Neuron (in vitro differentiated cells): ENCODE measurements at regions not wholly inside any gene's neighbourhood (a gene's known extent, or its start where the extent isn't known, plus 50 kb on each side); places are given as distances from the start of the nearest gene placed in this dataset.

Experiments used
- H2AFZ ChIP-seq: one replicate; pipeline ENCODE4 v1.6.1; 2013; ENCODE audit warnings: low read depth, mild to moderate bottlenecking, inconsistent platforms, low read length, moderate library complexity
- H3K27me3 ChIP-seq: one replicate; pipeline ENCODE4 v1.6.1; 2013; ENCODE audit warnings: low read length; ENCODE audit not compliant: insufficient read depth
- H3K36me3 ChIP-seq: one replicate; pipeline ENCODE4 v1.6.1; 2013; ENCODE audit warnings: low read length; ENCODE audit not compliant: insufficient read depth
- H3K4me1 ChIP-seq: one replicate; pipeline ENCODE4 v1.6.1; 2013; ENCODE audit warnings: low read length; ENCODE audit not compliant: insufficient read depth
- H3K4me3 ChIP-seq: 2 replicates; pipeline ENCODE4 v1.5.1; 2013; ENCODE audit warnings: mild to moderate bottlenecking, low read length, moderate library complexity
- H3K9me3 ChIP-seq: one replicate; pipeline ENCODE4 v1.6.1; 2013; ENCODE audit warnings: low read length

DNA sequence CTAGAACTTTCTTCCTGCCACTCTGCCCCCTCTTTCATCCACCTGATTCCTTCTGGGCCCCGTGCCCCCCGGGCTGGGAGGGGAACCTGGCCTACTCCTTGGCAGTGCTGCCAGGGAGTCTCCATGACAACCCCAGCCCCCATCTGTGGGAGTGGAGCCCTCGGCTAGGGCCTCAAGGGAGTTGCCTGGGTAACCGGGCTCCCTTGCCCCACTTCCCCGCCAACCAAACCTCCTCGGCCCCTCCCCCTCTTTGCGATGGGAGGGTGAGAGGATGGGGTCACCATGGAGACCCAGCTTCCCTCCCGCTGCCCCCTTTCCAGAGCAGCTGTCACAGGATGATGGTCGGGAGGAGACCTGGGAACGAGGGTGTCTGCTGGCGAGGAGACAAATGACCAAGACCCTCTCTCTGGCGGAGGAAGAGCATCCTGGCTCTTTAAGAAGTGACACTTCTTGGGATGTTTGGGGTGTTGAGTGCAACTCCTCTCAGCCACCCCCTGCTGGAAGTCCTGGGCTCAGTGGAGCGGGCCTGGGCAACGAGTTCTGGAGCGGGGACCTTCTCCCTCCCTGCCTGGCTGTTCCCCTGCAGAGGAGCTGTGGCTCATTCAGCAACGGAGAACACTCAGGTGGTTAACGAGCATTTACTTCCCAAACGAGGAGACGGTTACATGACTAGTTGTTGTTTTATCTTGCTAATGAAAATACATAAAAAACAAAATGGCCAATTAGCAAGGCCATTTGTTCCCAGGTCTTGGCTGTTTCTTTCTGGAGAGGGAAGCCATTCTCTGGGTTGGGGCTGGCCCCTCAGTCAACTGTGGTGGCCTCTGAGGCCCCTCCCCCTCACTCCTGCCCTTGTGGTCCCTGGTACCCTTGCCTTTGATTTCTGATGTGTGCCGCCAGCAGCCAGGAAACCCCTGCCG is 82.8 kb downstream of the UBIAD1 start:
- H3K4me3 ChIP-seq, result peak overlapping the region; percentile 14
- no peaks in the 10 kb centered on the region for H3K27me3 ChIP-seq
- H3K4me1 ChIP-seq, result peaks cover 37% of the 10 kb centered on the region
- peak overlapping the region; percentile 11 for H2AFZ ChIP-seq
- H3K36me3 ChIP-seq, result no peaks in the 10 kb centered on the region
- peaks cover 4% of the 10 kb centered on the region for H3K9me3 ChIP-seq

DNA sequence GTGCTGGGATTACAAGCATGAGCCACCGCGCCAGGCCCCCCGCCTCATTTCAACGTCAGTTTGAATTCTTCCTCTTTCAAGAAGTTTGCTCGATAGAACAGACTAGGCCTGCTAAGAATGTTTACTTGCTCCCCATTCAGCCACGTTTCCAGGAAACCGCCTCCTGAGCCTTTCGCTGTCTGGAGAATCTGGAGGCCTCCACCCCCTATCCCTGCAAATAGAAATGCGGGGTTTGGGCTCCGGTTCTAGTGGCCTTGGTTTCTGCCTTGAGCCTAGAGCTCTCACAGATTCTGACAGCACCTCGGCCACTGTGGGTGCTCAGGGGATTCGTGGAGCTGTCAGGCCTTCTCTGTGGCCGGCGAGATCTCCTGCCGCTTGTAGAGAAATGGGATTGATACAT is 84.3 kb downstream of the UBIAD1 start:
- Histone ChIP-seq H3K4me1 (peaks cover 40% of the 10 kb centered on the region), H3K4me3 (no peak overlapping the region), H3K27me3 (no peaks in the 10 kb centered on the region), H3K36me3 (no peaks in the 10 kb centered on the region), H2AFZ (no peak overlapping the region), H3K9me3 (no peaks in the 10 kb centered on the region)

DNA sequence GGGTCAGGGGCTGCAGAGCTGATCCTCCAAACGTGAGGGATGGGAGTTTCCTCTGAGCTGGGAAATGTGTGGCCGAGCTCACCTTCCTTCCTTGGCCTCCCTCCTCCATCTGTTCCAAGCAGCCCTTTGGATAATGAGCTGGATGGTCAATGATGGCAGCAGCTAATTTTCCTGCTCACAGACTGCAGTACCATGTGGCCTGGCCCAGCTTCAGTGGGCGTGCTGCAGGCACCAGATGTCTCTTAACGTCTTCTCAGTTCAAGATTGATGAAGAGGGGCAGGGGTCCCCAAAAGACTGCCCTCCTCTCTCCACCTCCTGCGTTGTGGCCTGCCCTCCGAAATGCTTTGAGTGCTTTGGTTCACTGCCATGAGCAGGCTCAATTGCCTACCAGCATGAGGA is 86.0 kb downstream of the UBIAD1 start:
- Histone ChIP-seq H2AFZ (no peak overlapping the region), H3K36me3 (no peaks in the 10 kb centered on the region), H3K4me3 (no peak overlapping the region), H3K9me3 (no peaks in the 10 kb centered on the region), H3K27me3 (no peaks in the 10 kb centered on the region), H3K4me1 (peaks cover 40% of the 10 kb centered on the region)

DNA sequence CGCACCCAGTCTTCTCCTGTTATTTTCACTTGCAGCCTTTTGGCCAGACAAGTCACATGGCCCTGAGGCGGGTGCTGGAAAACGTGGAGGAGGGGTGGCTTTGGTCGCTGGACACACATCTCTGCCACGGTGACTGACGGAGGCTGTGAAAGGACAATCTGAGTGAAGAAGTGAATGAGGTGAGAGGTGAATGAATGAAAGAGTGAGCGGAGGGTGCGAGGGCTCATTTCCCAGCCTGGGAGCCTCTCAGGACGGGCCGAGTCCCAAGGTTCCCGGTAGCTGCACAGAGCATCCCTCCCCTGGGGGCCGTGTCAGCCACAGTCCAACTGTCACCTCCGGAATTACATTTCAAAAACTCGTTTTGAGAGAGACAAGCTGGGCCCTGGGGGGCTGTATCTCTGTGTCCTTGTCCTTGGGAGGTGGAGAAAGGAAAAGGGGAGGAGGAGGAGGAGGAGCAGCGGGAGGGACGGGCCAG is 89.6 kb downstream of the UBIAD1 start:
- no peaks in the 10 kb centered on the region for H3K9me3 ChIP-seq
- no peaks in the 10 kb centered on the region for H3K27me3 ChIP-seq
- H3K4me3 ChIP-seq, result no peak overlapping the region

DNA sequence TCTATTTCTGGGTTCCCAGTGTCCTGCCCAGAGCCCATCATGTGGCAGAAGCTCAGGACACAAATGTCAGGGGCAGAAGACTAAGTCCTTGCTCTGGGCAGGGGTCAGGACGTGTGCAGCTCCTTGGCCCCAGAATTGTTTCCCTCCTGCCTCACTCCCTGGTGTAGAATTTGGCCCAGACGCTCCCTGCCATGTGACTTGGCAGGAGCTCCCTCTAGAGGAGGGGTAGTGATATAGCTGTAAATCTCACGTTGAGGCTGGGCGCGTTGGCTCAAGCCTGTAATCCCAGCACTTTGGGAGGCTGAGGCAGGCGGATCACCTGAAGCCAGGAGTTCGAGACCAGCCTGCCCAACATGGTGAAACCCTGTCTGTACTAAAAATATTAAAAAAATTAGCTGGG is 91.2 kb downstream of the UBIAD1 start:
- Histone ChIP-seq H3K4me3 (no peak overlapping the region), H3K9me3 (no peaks in the 10 kb centered on the region), H3K4me1 (peaks cover 10% of the 10 kb centered on the region), H2AFZ (no peak overlapping the region), H3K27me3 (no peaks in the 10 kb centered on the region), H3K36me3 (no peaks in the 10 kb centered on the region)

More for the DNA sequence above, 89.6 kb downstream of the UBIAD1 start:
- H3K4me1 ChIP-seq, result peaks cover 13% of the 10 kb centered on the region
- no peaks in the 10 kb centered on the region for H3K36me3 ChIP-seq
- no peak overlapping the region for H2AFZ ChIP-seq

DNA sequence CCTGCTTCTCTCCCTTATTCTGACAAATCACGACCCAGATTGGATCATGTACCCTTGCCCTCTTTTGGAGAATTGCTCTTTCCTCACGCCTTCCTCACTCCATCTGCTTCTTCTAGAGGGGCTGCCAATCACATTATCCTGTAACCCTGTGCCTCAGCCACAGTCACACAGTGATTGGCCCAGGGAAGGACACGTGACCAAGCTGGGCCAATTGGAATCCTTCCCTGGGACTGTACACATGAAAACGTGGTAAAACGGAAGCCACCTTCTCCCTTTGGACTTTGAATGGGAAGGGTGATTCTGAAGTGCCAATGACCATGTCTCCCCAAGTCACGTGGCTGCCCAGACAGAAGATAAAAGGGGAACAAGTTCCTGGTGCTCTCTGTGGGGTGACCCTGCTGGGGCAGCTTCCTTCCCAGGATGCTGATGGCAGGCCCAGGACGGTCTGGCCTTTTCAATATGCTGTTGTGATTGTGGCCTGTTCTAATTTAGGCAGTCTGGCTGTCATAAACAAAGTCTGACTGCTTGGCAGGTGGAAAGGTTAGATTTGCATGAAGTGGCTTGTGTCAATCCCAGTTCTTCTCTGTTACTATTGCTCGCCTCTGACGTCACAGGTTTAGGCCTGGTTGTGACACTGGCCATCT is 92.9 kb downstream of the UBIAD1 start:
- H3K27me3 ChIP-seq, result no peaks in the 10 kb centered on the region
- peaks cover 2% of the 10 kb centered on the region for H3K4me1 ChIP-seq
- H3K36me3 ChIP-seq, result no peaks in the 10 kb centered on the region
- no peaks in the 10 kb centered on the region for H3K9me3 ChIP-seq
- H2AFZ ChIP-seq, result no peak overlapping the region
- no peak overlapping the region for H3K4me3 ChIP-seq

DNA sequence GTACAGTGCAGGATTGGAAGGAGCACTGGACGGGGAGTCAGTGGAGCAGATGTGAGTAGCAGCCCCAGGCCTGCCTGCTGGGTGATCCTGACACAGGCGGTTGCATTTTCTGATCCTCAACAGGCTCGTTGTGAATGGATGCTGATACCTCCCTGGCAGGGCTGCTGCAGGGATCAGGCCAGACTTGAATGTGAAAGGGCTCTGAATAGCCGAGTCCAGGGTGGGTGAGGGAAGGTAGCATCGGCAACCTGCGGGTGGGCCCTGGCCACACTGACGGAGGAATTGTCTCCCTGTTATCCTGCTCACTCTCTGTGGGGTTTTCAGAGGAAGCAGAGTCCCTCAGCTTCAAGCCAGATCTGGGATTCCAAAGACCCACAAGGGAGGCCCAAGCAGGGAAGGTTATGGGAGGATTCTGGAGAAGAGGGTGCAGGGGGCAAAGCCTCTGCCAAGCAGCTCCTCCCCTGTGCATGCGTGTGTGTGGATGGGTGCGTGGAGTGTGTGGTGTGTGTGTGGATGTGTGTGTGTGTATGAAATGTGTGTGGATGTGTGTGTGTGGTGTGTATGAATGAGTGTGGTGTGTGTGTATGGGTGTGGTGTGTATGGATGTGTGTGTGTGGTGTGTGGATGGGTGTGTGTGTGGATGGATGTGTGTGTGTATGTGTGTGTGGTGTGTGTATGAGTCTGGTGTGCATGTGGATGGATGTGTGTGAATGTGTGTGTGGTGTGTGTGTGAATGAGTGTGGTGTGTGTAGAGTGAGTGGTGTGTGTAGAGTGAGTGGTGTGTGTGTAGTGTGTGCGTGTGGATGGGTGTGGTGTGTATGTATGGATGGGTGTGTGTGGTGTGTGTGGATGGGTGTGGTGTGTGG is 100.3 kb downstream of the UBIAD1 start:
- H3K27me3 ChIP-seq, result no peaks in the 10 kb centered on the region
- H3K36me3 ChIP-seq, result no peaks in the 10 kb centered on the region
- no peaks in the 10 kb centered on the region for H3K4me1 ChIP-seq
- no peaks in the 10 kb centered on the region for H3K9me3 ChIP-seq
- H3K4me3 ChIP-seq, result no peak overlapping the region
- H2AFZ ChIP-seq, result no peak overlapping the region

DNA sequence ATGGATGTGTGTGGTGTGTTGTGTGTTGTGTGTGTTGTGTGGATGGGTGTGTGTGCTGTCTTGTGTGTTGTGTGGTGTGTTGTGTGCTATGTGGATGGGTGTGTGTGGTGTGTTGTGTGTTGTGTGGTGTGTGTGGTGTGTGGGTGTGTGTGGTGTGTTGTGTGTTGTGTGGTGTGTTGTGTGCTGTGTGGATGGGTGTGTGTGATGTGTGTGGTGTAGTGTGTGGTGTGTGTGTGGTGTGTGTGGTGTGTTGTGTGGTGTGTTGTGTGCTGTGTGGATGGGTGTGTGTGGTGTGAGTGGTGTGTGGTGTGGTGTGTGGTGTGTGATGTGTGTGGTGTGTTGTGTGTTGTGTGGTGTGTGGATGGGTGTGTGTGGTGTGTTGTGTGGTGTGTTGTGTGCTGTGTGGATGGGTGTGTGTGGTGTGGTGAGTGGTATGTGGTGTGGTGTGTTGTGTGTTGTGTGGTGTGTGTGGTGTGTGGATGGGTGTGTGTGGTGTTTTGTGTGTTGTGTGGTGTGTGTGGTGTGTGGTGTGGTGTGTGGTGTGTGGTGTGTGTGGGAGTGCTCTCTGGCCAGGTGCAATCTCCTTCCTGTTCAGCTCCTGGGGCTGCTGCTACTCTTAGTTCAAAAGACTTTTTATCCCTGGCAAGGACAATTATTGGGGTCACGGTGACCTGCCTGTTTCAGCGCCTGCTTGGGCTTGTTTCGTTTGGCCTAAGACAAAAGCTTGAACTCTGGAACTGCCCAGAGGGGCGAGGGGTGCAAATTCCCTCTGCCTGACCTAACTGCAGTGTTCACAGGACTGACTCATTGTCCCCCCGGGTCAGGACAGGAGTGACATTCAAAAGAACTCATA is 101.1 kb downstream of the UBIAD1 start:
- Histone ChIP-seq H3K9me3 (no peaks in the 10 kb centered on the region), H3K4me3 (no peak overlapping the region), H3K27me3 (no peaks in the 10 kb centered on the region), H2AFZ (no peak overlapping the region), H3K4me1 (no peaks in the 10 kb centered on the region), H3K36me3 (no peaks in the 10 kb centered on the region)

DNA sequence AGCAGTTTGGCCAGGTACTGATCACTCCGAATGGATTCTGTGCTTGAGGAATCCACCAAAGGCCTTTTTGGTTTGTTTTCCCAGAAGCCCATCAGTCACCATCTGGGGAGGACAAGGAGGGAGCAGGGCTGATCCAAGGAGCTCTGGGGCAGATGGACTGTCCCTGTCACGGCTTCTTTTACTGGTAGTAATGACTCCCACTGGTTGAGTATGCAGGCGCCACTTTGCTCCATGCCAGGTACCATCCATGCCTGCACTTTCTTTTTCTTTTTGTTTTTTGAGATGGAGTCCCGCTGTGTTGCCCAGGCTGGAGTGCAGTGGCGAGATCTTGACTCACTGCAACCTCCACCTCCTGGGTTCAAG is 101.7 kb downstream of the UBIAD1 start:
- Histone ChIP-seq H2AFZ (no peak overlapping the region), H3K36me3 (no peaks in the 10 kb centered on the region), H3K4me3 (no peak overlapping the region), H3K4me1 (no peaks in the 10 kb centered on the region), H3K27me3 (no peaks in the 10 kb centered on the region), H3K9me3 (no peaks in the 10 kb centered on the region)

DNA sequence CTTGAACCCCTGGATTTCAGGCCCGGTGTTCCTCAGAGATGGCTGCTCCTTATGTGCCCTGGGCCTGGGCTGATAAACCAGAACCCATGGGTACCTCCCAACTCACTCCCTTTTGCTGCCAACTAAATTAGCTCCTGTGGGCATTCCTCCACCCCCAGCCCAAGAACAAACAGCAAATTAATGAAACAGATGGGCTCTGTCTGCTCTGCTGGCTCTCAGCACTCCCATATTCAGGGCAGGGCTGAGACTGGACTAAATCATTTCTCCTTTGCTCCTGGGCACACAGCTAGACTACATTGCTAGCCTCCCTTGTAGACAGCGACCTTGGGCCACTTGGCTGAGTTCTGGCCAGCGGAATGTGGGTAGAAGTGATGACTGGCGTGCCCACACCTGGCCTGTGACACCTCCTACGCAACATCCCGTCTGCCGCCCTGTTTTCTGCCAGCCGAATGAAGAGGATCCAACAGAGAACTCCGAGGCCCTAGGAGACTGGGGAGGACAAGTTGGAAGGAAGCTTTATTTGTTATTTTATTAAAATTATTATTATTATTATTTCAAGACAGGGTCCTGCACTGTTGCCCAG is 101.9 kb upstream of the DISP3 start:
- no peaks in the 10 kb centered on the region for H3K36me3 ChIP-seq
- H3K9me3 ChIP-seq, result no peaks in the 10 kb centered on the region
- H3K27me3 ChIP-seq, result no peaks in the 10 kb centered on the region
- no peak overlapping the region for H2AFZ ChIP-seq
- H3K4me1 ChIP-seq, result no peaks in the 10 kb centered on the region
- H3K4me3 ChIP-seq, result no peak overlapping the region

DNA sequence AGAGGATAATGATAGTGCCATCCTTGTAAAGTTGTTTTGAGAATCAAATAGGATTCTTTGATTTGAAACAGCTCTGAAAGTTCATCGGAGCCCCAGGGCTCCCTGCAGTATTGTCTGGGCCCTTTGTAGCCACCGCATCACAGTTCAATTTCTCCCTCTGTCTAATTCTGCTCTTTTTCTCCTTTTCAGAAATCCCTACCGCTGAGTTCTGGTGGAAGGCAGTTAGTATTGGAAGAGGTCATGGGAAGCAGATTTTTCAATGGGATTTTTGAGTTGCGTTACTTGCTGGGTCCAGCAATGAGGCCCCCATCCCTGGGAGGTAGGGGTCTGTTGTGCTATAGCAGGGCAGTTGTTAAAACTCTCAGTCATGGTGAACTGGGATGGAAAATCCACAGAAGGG is 101.0 kb upstream of the DISP3 start:
- H3K36me3 ChIP-seq, result no peaks in the 10 kb centered on the region
- no peak overlapping the region for H3K4me3 ChIP-seq
- H3K4me1 ChIP-seq, result no peaks in the 10 kb centered on the region
- no peak overlapping the region for H2AFZ ChIP-seq
- H3K9me3 ChIP-seq, result no peaks in the 10 kb centered on the region
- H3K27me3 ChIP-seq, result no peaks in the 10 kb centered on the region

DNA sequence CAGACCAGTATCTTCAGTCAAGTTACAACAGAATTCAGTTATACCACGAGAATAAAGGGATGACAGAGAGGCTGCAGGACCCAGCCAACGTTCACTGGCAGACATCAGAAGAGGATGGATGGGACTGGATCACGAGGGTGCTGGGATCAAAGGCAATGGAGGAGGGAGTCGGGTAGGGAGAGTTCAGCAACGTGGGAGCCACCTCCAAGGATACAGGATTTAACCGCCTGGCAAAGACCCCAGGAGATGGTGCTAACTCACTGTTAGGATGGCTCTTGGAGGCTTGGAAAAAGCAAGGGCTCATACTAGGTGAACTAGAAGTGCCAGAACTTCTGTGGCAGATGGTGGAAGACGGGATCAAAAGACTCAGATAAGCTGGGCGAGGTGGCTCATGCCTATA is 99.1 kb upstream of the DISP3 start:
- Histone ChIP-seq H3K36me3 (no peaks in the 10 kb centered on the region), H3K27me3 (no peaks in the 10 kb centered on the region)

More for the DNA sequence above, 99.1 kb upstream of the DISP3 start:
- Histone ChIP-seq H2AFZ (no peak overlapping the region), H3K9me3 (no peaks in the 10 kb centered on the region), H3K4me1 (no peaks in the 10 kb centered on the region), H3K4me3 (no peak overlapping the region)
